ENCODE measurements at regions not wholly inside any gene's neighbourhood (a gene's known extent, or its start where the extent isn't known, plus 50 kb on each side); places are given as distances from the start of the nearest gene placed in this dataset.

GRCh38 chr15:70351941-70352774, 254.4 kb upstream of the TLE3 start:
- DNase-seq (ENCODE audit: low spot score): no peak
- in situ Hi-C loops (cut with HindIII; ENCODE audit: low sequenced_read_pairs): no loop called here

- in situ Hi-C loops (cut with HindIII; ENCODE audit: low sequenced_read_pairs): no loop called here
- DNase-seq (ENCODE audit: low spot score): no peak
Measured at GRCh38 chr15:70351391-70351790, 253.7 kb upstream of the TLE3 start.

GRCh38 chr15:70348581-70349344, 251.0 kb upstream of the TLE3 start:
- no peak for DNase-seq (ENCODE audit: low spot score)
- in situ Hi-C loops (cut with HindIII; ENCODE audit: low sequenced_read_pairs): no loop called here

- in situ Hi-C loops (cut with HindIII; ENCODE audit: low sequenced_read_pairs): no loop called here
- no peak for DNase-seq (ENCODE audit: low spot score)
Measured at GRCh38 chr15:70348226-70348543, 250.5 kb upstream of the TLE3 start.

GRCh38 chr15:70347321-70348225, 249.9 kb upstream of the TLE3 start:
- in situ Hi-C loops (cut with HindIII; ENCODE audit: low sequenced_read_pairs): no loop called here
- no peak for DNase-seq (ENCODE audit: low spot score)

- in situ Hi-C loops (cut with HindIII; ENCODE audit: low sequenced_read_pairs): no loop called here
- no peak for DNase-seq (ENCODE audit: low spot score)
Measured at GRCh38 chr15:70345251-70346019, 247.7 kb upstream of the TLE3 start.

- in situ Hi-C loops (cut with HindIII; ENCODE audit: low sequenced_read_pairs): no loop called here
- no peak for DNase-seq (ENCODE audit: low spot score)
Measured at GRCh38 chr15:70344666-70345065, 246.9 kb upstream of the TLE3 start.

- no peak for DNase-seq (ENCODE audit: low spot score)
- in situ Hi-C loops (cut with HindIII; ENCODE audit: low sequenced_read_pairs): no loop called here
Measured at GRCh38 chr15:70343961-70344621, 246.4 kb upstream of the TLE3 start.

- DNase-seq (ENCODE audit: low spot score): no peak
- in situ Hi-C loops (cut with HindIII; ENCODE audit: low sequenced_read_pairs): no loop called here
Measured at GRCh38 chr15:70342554-70343548, 245.1 kb upstream of the TLE3 start.

GRCh38 chr15:70342141-70342540, 244.4 kb upstream of the TLE3 start:
- in situ Hi-C loops (cut with HindIII; ENCODE audit: low sequenced_read_pairs): no loop called here
- DNase-seq (ENCODE audit: low spot score): no peak

GRCh38 chr15:70341566-70341965, 243.8 kb upstream of the TLE3 start:
- no peak for DNase-seq (ENCODE audit: low spot score)
- in situ Hi-C loops (cut with HindIII; ENCODE audit: low sequenced_read_pairs): no loop called here

GRCh38 chr15:70340494-70340870, 242.8 kb upstream of the TLE3 start:
- DNase-seq (ENCODE audit: low spot score): no peak
- in situ Hi-C loops (cut with HindIII; ENCODE audit: low sequenced_read_pairs): no loop called here

GRCh38 chr15:70339571-70340493, 242.1 kb upstream of the TLE3 start:
- no peak for DNase-seq (ENCODE audit: low spot score)
- in situ Hi-C loops (cut with HindIII; ENCODE audit: low sequenced_read_pairs): no loop called here

GRCh38 chr15:70337277-70338186, 239.8 kb upstream of the TLE3 start:
- DNase-seq (ENCODE audit: low spot score): no peak

GRCh38 chr15:70336425-70337009, 238.8 kb upstream of the TLE3 start:
- in situ Hi-C loops (cut with HindIII; ENCODE audit: low sequenced_read_pairs): no loop called here
- DNase-seq (ENCODE audit: low spot score): no peak

More at GRCh38 chr15:70337277-70338186, 239.8 kb upstream of the TLE3 start:
- in situ Hi-C loops (cut with HindIII; ENCODE audit: low sequenced_read_pairs): no loop called here

Data from G401 (cell line).